ENCODE measurements at regions not wholly inside any gene's neighbourhood (a gene's known extent, or its start where the extent isn't known, plus 50 kb on each side); places are given as distances from the start of the nearest gene placed in this dataset.
"Not testable (repeated sequence)": the region's sequence is repeated elsewhere in the genome, so short reads cannot be mapped to it uniquely, and the experiment has no call there.

GRCh38 chr2:40016151-40016885 is 237.3 kb upstream of the THUMPD2 start:
- no peaks in the 10 kb centered on the region for H3K27me3 Mint-ChIP-seq (ENCODE audit: low read depth)
- no peak overlapping the region for H3K27ac Mint-ChIP-seq
- TF ChIP-seq CTCF (IDR thresholded peaks at IDR 0.05; ENCODE audit: unreplicated experiment) = no peak
- H3K9me3 Mint-ChIP-seq = peaks cover 23% of the 10 kb centered on the region
- H3K4me1 Mint-ChIP-seq = no peaks in the 10 kb centered on the region
- DNase-seq (ENCODE audit: low spot score in 2 of 2, unreplicated experiment in 2 of 2) = no peak
- peaks cover 11% of the 10 kb centered on the region for H3K36me3 Mint-ChIP-seq
- H3K4me3 Mint-ChIP-seq = no peak overlapping the region

- H3K36me3 Mint-ChIP-seq; H3K4me3 Mint-ChIP-seq; DNase-seq (ENCODE audit: low spot score in 2 of 2, unreplicated experiment in 2 of 2); H3K27me3 Mint-ChIP-seq (ENCODE audit: low read depth); H3K4me1 Mint-ChIP-seq; H3K27ac Mint-ChIP-seq: not testable (repeated sequence)
- H3K9me3 Mint-ChIP-seq = peaks cover 10% of the 10 kb centered on the region
These were observed 234.9 kb upstream of the THUMPD2 start for GRCh38 chr2:40013962-40014361.

GRCh38 chr2:40004336-40004735 is 225.3 kb upstream of the THUMPD2 start:
- Mint-ChIP-seq H3K27ac (no peak overlapping the region), H3K4me1 (no peaks in the 10 kb centered on the region), H3K27me3 (ENCODE audit: low read depth) (no peaks in the 10 kb centered on the region), H3K4me3 (no peak overlapping the region), H3K9me3 (no peaks in the 10 kb centered on the region), H3K36me3 (no peaks in the 10 kb centered on the region)
- no peak for DNase-seq (ENCODE audit: low spot score in 2 of 2, unreplicated experiment in 2 of 2)
- no peak for TF ChIP-seq CTCF (IDR thresholded peaks at IDR 0.05; ENCODE audit: unreplicated experiment)

GRCh38 chr2:40002339-40002738 is 223.3 kb upstream of the THUMPD2 start:
- H3K27ac Mint-ChIP-seq = no peak overlapping the region
- no peaks in the 10 kb centered on the region for H3K36me3 Mint-ChIP-seq
- no peaks in the 10 kb centered on the region for H3K9me3 Mint-ChIP-seq
- no peak for TF ChIP-seq CTCF (IDR thresholded peaks at IDR 0.05; ENCODE audit: unreplicated experiment)
- no peaks in the 10 kb centered on the region for H3K4me1 Mint-ChIP-seq
- no peaks in the 10 kb centered on the region for H3K27me3 Mint-ChIP-seq (ENCODE audit: low read depth)
- H3K4me3 Mint-ChIP-seq = no peak overlapping the region
- no peak for DNase-seq (ENCODE audit: low spot score in 2 of 2, unreplicated experiment in 2 of 2)

GRCh38 chr2:39999864-40000263 is 220.8 kb upstream of the THUMPD2 start:
- no peak overlapping the region for H3K4me3 Mint-ChIP-seq
- H3K36me3 Mint-ChIP-seq = no peaks in the 10 kb centered on the region
- no peak for TF ChIP-seq CTCF (IDR thresholded peaks at IDR 0.05; ENCODE audit: unreplicated experiment)
- no peak overlapping the region for H3K27ac Mint-ChIP-seq
- H3K9me3 Mint-ChIP-seq = no peaks in the 10 kb centered on the region
- H3K27me3 Mint-ChIP-seq (ENCODE audit: low read depth) = no peaks in the 10 kb centered on the region
- no peak for DNase-seq (ENCODE audit: low spot score in 2 of 2, unreplicated experiment in 2 of 2)
- peaks cover 22% of the 10 kb centered on the region for H3K4me1 Mint-ChIP-seq

GRCh38 chr2:39998617-39999016 is 219.6 kb upstream of the THUMPD2 start:
- Mint-ChIP-seq H3K4me1 (peaks cover 22% of the 10 kb centered on the region), H3K4me3 (no peak overlapping the region), H3K9me3 (peaks cover 1% of the 10 kb centered on the region), H3K27me3 (ENCODE audit: low read depth) (no peaks in the 10 kb centered on the region), H3K27ac (no peak overlapping the region), H3K36me3 (no peaks in the 10 kb centered on the region)
- DNase-seq (ENCODE audit: low spot score in 2 of 2, unreplicated experiment in 2 of 2) = no peak
- TF ChIP-seq CTCF (IDR thresholded peaks at IDR 0.05; ENCODE audit: unreplicated experiment) = no peak
